ENCODE measurements at regions not wholly inside any gene's neighbourhood (a gene's known extent, or its start where the extent isn't known, plus 50 kb on each side); places are given as distances from the start of the nearest gene placed in this dataset.

DNA sequence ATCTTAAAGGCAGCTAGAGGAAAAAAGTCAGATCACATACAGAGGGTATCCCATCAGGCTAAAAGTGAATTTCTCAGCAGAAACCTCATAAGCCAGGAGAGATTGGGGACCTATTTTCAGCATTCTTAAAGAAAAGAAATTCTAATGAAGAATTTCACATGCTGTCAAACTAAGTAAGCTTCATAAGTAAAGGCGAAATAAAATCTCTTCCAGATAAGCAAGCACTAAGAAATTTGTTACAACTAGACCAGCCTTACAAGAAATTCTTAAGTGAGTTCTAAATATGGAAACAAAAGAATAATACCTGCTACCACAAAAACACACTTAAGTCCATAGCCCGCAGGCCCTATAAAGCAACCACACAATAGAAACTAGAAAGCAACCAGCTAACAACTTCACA, 186.1 kb downstream of the ETAA1 start:
- POLR2A ChIA-PET: no interaction called here
- RAD21 ChIA-PET (ENCODE audit: unreplicated experiment): no interaction called here
- Histone ChIP-seq H3K9ac (ENCODE audit: control insufficient read depth, insufficient read depth, low read length) (no peak overlapping the region), H3K4me1 (ENCODE audit: control insufficient read depth, insufficient read depth, low read length) (no peaks in the 10 kb centered on the region), H3K4me2 (ENCODE audit: control insufficient read depth, insufficient read depth) (no peak overlapping the region), H2AFZ (ENCODE audit: control insufficient read depth, low read depth, low read length) (no peak overlapping the region), H3K27ac (ENCODE audit: control insufficient read depth, insufficient read depth) (no peak overlapping the region), H4K20me1 (ENCODE audit: control insufficient read depth, insufficient read depth) (no peaks in the 10 kb centered on the region), H3K9me3 (replicated peaks; ENCODE audit: control insufficient read depth, insufficient read depth, low read length) (no peaks in the 10 kb centered on the region; the same call in 1 of the 3 replicates), H3K27me3 (replicated peaks in 1 of 2; ENCODE audit: control insufficient read depth in 2 of 2, insufficient read depth in 2 of 2, low read length in 1 of 2) (no peaks in the 10 kb centered on the region), H3K36me3 (ENCODE audit: control insufficient read depth in 2 of 2, insufficient read depth in 2 of 2, low read length in 1 of 2) (no peaks in the 10 kb centered on the region), H3K79me2 (ENCODE audit: control insufficient read depth, insufficient read depth, low read length) (no peaks in the 10 kb centered on the region), H3K4me3 (no peak overlapping the region)
- CTCF ChIA-PET: interaction anchor here (1.5 kb wide), 1 partner anchor 12 kb away, joined by 4 read pairs; no protein-coding TSS in a partner anchor
- 63% methylated on average over 2 of the region's 2 CpGs for WGBS (ENCODE audit: insufficient coverage, insufficient replicate concordance, low lambda C conversion rate, missing lambda C conversion rate)
- intact Hi-C loops (cut with micrococcal nuclease; ENCODE audit: unreplicated experiment) (no loop called here), in situ Hi-C loops (cut with MboI) (no loop called here)
- TF ChIP-seq, protein P1, sequence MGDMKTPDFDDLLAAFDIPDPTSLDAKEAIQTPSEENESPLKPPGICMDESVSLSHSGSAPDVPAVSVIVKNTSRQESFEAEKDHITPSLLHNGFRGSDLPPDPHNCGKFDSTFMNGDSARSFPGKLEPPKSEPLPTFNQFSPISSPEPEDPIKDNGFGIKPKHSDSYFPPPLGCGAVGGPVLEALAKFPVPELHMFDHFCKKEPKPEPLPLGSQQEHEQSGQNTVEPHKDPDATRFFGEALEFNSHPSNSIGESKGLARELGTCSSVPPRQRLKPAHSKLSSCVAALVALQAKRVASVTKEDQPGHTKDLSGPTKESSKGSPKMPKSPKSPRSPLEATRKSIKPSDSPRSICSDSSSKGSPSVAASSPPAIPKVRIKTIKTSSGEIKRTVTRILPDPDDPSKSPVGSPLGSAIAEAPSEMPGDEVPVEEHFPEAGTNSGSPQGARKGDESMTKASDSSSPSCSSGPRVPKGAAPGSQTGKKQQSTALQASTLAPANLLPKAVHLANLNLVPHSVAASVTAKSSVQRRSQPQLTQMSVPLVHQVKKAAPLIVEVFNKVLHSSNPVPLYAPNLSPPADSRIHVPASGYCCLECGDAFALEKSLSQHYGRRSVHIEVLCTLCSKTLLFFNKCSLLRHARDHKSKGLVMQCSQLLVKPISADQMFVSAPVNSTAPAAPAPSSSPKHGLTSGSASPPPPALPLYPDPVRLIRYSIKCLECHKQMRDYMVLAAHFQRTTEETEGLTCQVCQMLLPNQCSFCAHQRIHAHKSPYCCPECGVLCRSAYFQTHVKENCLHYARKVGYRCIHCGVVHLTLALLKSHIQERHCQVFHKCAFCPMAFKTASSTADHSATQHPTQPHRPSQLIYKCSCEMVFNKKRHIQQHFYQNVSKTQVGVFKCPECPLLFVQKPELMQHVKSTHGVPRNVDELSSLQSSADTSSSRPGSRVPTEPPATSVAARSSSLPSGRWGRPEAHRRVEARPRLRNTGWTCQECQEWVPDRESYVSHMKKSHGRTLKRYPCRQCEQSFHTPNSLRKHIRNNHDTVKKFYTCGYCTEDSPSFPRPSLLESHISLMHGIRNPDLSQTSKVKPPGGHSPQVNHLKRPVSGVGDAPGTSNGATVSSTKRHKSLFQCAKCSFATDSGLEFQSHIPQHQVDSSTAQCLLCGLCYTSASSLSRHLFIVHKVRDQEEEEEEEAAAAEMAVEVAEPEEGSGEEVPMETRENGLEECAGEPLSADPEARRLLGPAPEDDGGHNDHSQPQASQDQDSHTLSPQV (IDR thresholded peaks at IDR 0.05): no peak
- no peak for TF ChIP-seq ZZZ3 (IDR thresholded peaks at IDR 0.05; ENCODE audit: control insufficient read depth, insufficient read length, low read depth)
- TF ChIP-seq ATF7 (IDR thresholded peaks at IDR 0.05; ENCODE audit: low read depth): no peak
- no peak for TF ChIP-seq SMC3 (IDR thresholded peaks at IDR 0.05; ENCODE audit: borderline replicate concordance, low read length)
- TF ChIP-seq NRF1 (conservative IDR thresholded peaks at IDR 0.05; ENCODE audit: low read depth, low read length): no peak
- TF ChIP-seq BCL11A (IDR thresholded peaks at IDR 0.05; ENCODE audit: low read depth, low read length): no peak
- TF ChIP-seq RUNX3 (IDR thresholded peaks at IDR 0.05; ENCODE audit: low read length): no peak
- no peak for TF ChIP-seq BACH1 (IDR thresholded peaks at IDR 0.05; ENCODE audit: borderline replicate concordance)
- TF ChIP-seq, protein P2, sequence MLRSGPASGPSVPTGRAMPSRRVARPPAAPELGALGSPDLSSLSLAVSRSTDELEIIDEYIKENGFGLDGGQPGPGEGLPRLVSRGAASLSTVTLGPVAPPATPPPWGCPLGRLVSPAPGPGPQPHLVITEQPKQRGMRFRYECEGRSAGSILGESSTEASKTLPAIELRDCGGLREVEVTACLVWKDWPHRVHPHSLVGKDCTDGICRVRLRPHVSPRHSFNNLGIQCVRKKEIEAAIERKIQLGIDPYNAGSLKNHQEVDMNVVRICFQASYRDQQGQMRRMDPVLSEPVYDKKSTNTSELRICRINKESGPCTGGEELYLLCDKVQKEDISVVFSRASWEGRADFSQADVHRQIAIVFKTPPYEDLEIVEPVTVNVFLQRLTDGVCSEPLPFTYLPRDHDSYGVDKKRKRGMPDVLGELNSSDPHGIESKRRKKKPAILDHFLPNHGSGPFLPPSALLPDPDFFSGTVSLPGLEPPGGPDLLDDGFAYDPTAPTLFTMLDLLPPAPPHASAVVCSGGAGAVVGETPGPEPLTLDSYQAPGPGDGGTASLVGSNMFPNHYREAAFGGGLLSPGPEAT (IDR thresholded peaks at IDR 0.05; ENCODE audit: low read depth): no peak
- TF ChIP-seq, protein P3, sequence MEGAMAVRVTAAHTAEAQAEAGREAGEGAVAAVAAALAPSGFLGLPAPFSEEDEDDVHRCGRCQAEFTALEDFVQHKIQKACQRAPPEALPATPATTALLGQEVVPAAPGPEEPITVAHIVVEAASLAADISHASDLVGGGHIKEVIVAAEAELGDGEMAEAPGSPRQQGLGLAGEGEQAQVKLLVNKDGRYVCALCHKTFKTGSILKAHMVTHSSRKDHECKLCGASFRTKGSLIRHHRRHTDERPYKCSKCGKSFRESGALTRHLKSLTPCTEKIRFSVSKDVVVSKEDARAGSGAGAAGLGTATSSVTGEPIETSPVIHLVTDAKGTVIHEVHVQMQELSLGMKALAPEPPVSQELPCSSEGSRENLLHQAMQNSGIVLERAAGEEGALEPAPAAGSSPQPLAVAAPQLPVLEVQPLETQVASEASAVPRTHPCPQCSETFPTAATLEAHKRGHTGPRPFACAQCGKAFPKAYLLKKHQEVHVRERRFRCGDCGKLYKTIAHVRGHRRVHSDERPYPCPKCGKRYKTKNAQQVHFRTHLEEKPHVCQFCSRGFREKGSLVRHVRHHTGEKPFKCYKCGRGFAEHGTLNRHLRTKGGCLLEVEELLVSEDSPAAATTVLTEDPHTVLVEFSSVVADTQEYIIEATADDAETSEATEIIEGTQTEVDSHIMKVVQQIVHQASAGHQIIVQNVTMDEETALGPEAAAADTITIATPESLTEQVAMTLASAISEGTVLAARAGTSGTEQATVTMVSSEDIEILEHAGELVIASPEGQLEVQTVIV (IDR thresholded peaks at IDR 0.05; ENCODE audit: borderline replicate concordance, partially characterized antibody): no peak
- no peak for TF ChIP-seq HDGF (IDR thresholded peaks at IDR 0.05)
- TF ChIP-seq TARDBP (IDR thresholded peaks at IDR 0.05; ENCODE audit: borderline replicate concordance): no peak
- TF ChIP-seq SPI1 (IDR thresholded peaks at IDR 0.05; ENCODE audit: borderline replicate concordance, insufficient read depth, low read depth, low read length): no peak
- SMC1A ChIA-PET (ENCODE audit: uncharacterized antibody, unreplicated experiment): no interaction called here
- no peak for FAIRE-seq
- no peak for DNase-seq (ENCODE audit: low read depth, low spot score)
- ATAC-seq: no peak
- no TSS peak for BruUV-seq (replicated peaks)

Measured in GM12878 (cell line).